Activated CD4-positive, CD25-positive, alpha-beta regulatory T cell (primary cell): ENCODE measurements at regions not wholly inside any gene's neighbourhood (a gene's known extent, or its start where the extent isn't known, plus 50 kb on each side); places are given as distances from the start of the nearest gene placed in this dataset.

Experiments
- DNase-seq, 4 experiments: peaks; one replicate each; lab custom pipeline; 2025; lab: John Stamatoyannopoulos, UW

GRCh38 chr13:22235285-22235949 is 564.5 kb downstream of the FGF9 start:
- no peak for DNase-seq

DNA sequence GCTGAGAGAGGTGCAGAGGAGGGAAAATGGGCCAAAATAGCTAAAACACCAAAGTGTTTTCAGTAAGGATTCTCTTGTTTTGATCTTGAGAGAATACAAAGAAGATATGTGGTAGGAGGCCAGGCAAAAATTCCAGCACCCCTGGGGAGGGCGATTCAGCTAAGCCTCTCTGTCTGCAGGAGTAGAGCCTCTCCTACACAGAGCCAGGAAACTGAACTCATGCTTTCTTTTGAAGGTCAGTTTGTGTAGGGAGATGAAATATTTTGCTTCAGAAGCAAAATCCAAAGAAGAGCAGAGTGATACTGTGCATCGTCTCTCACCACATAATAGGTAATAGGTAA is 565.0 kb downstream of the FGF9 start:
- DNase-seq: no peak

DNA sequence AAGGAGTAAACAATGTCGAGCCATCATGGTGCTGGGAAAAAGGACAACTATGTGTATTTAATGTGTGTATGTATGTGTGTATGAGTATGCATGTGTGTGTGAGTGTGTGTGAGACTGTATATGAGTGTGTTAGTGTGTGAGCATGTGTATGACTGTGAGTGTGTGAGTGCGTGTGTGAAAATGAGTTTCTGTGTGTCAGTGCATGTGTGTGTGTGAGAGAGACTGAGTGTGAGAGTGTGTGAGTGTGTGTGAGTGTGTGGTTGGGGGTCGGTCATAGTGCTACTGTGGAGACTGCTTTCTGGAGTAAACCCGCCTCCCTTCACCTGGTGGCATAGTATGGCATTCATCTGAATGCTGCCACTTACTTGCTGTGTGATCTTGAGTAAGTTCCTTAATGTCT is 567.4 kb downstream of the FGF9 start:
- no peak for DNase-seq

- no peak for DNase-seq
These were observed 569.8 kb downstream of the FGF9 start for GRCh38 chr13:22240716-22241115.

- DNase-seq: no peak
These were observed 572.7 kb downstream of the FGF9 start for GRCh38 chr13:22243469-22244163.

DNA sequence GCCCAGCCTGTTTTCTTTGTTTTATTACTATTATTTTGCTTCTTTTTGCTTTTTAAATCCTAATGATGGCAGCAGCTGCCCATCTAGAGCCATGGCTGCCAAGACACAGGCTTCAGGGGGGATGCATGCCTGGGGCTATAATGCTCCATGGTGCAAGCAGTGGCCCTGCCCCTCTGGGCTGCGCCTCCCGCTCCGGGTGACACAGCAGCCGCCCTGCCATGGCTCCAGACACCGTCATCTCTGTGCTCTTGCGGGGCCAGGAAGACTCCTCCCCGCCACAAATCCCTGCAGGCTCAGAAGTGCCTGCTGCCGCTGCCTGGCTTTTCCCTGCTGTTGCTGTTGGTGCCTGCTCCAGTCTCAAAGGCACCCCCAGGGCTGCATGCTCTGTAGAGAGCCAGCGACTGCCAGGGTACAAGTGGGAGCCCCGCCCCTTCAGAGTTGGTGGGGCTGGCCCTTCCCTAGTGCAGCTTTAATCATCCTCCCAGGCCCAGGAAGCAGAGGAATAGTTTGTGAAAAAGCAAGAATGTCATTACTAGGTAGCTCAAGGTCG is 581.5 kb downstream of the FGF9 start:
- no peak for DNase-seq

GRCh38 chr13:22253107-22253506 is 582.2 kb downstream of the FGF9 start:
- no peak for DNase-seq

DNA sequence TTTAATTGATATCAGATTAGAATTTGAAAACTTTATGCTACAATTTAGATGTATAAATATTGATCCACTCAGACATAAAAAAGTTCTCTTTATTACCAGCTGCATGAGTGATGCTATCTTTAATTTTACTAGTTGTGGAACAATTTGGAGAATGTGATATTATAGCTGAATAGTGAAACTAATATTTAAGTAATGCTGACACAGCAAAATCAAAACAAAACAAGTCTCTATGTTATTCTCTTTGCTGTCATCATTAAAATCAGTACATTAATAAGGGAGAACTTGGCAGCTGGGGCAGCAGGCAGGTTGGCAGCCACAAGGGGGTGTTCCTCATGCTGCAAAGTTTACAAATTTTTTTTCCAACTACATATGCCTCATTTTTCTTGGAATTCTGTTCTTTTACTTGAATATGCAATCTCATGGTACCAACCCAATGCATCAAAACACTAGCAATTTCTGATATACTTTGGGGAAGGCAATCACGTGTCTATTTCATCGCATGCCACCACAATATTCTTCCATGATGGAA is 585.3 kb downstream of the FGF9 start:
- DNase-seq: no peak

DNA sequence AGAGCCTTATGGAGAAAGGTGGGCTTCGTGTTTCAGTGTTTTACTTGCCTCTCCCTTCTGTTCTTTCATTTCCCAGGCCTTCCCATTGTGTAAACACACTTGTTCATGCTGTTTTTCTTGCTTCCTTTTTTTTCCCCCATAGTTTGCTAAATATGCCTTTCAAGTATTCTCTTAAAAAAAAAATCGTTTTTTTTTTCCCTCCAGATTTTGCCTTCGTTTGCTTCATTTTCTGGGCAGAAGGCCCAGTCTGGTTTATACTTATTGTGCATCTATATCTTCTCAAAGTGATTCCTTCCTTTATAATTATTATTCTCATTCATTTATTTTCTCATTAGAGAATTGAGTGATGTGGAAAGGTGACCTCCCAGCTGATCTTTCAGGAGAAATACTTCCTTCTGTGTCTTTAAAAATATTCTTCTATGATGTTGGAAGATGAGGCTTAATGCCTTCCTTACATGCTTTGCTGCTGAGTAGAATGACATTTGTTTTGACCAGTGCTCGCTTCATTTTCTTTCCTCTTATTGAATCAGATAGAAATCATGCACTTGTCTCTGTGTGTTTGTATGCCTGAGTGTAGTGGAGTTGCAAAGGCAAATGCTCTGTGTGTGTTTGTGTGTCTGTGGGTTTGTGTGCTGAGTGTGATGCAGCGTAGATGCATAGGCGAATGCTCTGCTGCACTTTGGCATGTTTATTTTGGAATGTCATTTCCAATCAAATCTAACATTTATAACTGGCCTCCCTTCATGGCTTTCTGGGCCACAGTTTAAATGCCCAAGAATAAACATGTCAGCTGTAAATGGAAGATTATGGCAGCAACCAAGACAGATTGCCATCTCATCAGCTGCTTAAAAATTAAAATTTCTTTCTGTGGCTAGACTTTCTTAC is 591.4 kb downstream of the FGF9 start:
- no peak for DNase-seq

DNA sequence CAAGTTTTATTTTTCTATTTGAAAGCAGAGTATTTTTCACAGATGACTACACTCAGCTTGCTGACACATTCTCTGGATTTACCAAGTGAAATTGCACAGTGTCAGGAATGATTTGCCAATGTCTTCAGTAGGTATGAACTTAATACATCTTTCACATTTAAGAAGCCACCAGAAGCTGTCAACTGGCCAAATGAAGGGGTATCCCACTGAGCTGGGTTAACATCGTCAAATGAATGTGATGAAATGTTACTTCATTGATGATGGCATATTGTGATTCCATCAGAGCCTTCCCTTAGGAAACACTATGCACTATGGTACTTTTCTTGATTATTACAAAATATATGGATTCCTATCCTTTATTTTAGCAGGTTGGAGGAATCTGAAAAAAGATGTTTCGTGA is 592.3 kb downstream of the FGF9 start:
- DNase-seq: no peak

GRCh38 chr13:22265563-22265962 is 594.7 kb downstream of the FGF9 start:
- no peak for DNase-seq

DNA sequence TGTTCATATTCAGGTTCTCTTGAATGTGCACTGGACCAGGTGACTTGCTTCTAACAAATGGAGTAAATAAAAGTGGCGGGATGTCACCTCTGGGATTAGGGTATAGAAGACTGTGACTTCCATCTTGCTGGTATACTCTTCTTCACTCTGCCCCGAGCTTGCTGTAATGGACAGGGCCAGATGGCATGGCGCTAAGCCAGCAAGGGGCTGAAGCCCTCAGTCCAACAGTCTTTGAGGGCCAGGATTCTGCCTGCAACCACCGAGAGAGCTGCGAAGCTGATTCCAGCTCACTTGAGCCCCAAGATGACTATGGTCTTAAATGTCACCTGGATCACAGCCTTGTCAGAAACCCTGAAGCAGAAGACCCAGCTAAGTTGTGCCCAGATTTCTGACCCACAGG is 600.0 kb downstream of the FGF9 start:
- no peak for DNase-seq

DNA sequence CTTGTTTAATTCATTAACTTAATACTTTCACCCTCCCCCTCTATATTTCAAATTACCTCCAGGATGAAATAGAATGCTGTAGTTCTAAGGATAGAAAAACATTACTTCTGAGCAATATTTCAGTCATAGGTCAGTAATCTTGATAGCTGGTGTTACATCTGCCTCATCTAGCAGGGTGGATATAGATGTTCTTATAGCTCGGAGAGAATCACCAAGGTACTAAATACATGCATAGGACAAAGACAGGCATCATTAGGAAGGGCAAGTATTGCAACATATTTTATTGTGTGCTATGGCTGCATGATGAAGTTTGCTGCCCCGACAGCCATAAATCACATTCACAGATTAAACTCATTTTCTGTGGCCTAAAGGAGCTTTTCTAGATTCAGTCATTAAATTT is 601.0 kb downstream of the FGF9 start:
- DNase-seq: no peak

DNA sequence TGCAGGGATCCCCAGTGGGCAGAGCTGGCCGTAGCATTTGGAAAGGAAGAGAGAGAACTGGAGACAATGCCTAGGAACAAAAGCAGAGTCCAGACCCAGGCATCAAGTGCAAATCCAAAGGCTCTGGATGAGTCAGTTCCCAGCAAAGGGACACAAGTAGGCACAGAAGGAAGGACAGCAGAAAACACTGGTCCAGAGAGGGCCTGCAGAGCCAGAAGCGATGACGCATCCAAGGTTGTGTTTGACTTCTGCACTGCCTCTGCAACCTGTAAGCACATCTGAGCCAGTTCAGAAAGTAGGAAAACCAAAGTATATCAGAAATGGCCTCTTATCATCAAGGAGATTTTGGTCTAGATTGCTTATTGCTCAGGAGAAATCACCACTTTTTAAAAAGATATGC is 604.5 kb downstream of the FGF9 start:
- DNase-seq: no peak

GRCh38 chr13:22276616-22277015 is 605.7 kb downstream of the FGF9 start:
- no peak for DNase-seq

GRCh38 chr13:22278336-22278929 is 607.6 kb downstream of the FGF9 start:
- peak; percentile 1 to 44 (median 14) for DNase-seq

GRCh38 chr13:22285867-22286266 is 615.0 kb downstream of the FGF9 start:
- DNase-seq: no peak

- DNase-seq: no peak
These were observed 615.5 kb downstream of the FGF9 start for GRCh38 chr13:22286338-22286737.

DNA sequence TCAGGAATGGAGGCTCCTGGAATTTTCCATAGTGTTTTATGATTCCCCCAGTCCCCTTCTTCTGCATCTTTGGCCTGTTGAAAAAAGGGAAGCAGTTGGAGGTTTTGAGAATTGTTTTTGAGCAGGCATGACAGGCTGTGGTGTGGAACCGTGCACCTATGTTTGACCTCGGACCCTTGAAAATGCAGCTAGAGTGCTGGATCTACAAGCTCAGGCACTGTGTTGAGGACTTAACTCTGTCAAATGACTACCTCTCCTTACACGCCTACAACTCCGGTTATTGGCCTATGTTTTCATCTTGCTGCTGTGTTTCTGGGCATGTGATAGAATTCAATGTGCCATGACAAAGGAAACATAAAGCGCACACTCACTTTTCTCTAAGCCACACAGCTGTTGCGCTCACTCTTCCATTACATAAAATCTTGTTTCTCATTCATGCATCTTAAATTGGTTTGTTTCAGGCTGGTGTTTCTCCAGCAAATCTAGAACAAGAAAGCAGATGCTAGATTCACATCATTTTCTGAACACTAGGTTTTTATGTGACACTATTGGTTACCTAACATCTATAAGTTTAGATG is 616.6 kb downstream of the FGF9 start:
- DNase-seq: no peak

DNA sequence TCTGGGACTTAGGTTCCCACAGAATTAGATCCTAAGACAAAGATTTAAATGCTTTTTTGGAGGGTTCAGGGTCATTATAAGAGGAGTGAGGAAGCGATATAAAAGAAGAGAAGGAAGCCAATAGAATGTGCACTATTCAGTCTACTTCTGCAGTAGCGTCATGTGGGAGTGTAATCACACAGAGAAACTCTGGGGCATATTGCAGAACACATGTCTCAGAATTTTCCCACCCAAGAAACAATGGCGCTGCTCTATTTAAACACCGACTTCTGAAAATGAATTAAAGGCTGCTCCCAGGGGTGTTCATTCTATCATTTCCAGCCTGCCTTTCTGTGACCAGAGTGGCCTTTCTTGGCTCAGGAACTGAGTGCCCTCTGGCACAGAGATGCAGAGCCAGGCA is 617.6 kb downstream of the FGF9 start:
- no peak for DNase-seq

DNA sequence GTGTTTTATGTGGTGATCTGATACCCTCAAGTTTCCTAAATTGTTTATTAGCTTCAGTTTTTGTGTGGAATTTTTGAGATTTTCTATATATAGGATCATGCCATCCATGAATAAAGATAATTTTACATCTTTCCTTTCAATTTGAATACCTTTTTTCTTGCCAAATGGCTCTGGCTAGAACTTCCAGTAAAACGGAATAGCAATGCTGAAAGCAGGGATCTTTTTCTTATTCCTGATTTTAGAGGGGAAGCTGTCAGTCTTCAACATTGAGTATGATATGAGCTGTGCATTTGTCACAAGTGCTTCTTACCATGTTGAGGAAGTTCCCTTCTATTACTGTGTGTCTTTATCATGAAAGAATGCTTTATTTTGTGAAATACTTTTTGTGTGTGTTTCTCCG is 618.8 kb downstream of the FGF9 start:
- no peak for DNase-seq

GRCh38 chr13:22298530-22298929 is 627.7 kb downstream of the FGF9 start:
- DNase-seq: no peak
